Mucosa of descending colon (tissue), 3 donors: ENCODE measurements at regions not wholly inside any gene's neighbourhood (a gene's known extent, or its start where the extent isn't known, plus 50 kb on each side); places are given as distances from the start of the nearest gene placed in this dataset.

Experiments used
- ATAC-seq: fragments of 200-7000 bp; cut with Tn5 transposase; one replicate; pipeline ENCODE4 v1.9.1; 2020; ENCODE audit warnings: mild to moderate bottlenecking, moderate library complexity
- DNase-seq, 3 donors: peaks; one replicate each; pipeline ENCODE4 v3.0.0-alpha.2; 2020
- H3K36me3 ChIP-seq: fragments of 200-600 bp; one replicate; pipeline ENCODE4 v1.8.0; 2021; ENCODE audit warnings: low read depth, mild to moderate bottlenecking
- H3K4me1 ChIP-seq: fragments of 200-600 bp; one replicate; pipeline ENCODE4 v1.8.0; 2021; ENCODE audit warnings: low read depth, mild to moderate bottlenecking
- H3K4me3 ChIP-seq: fragments of 200-600 bp; one replicate; pipeline ENCODE4 v1.8.0; 2021; ENCODE audit warnings: mild to moderate bottlenecking
- H3K9me3 ChIP-seq: fragments of 200-600 bp; one replicate; pipeline ENCODE4 v1.8.0; 2021; ENCODE audit warnings: mild to moderate bottlenecking
- CTCF ChIP-seq: fragments of 200-600 bp; IDR thresholded peaks from one replicate; pipeline ENCODE4 v1.8.0; 2022; ENCODE audit warnings: antibody characterized with exemption, mild to moderate bottlenecking
- intact Hi-C, 2 donors: fragments of 100-400 bp; cut with DNase I in 1 of 2; cut with micrococcal nuclease in 1 of 2; formaldehyde crosslinking; loops; one replicate each; pipeline versions ENCODE4 v1.11.0 to v1.11.1; 2022; cut with DNase I, micrococcal nuclease
- donor health status: DM: no; HTN: no; CAD: no; lungs with moderate emphysema.
- donor health status: DM: no; HTN: no; CAD: no.
- donor health status: DM: no; HTN: yes; CAD: no.

- intact Hi-C loops: no loop called here
- no peaks in the 10 kb centered on the region for H3K36me3 ChIP-seq
- H3K4me1 ChIP-seq: no peaks in the 10 kb centered on the region
- ATAC-seq: no peak
- TF ChIP-seq CTCF: no peak
- H3K4me3 ChIP-seq: no peak overlapping the region
- no peak for DNase-seq
- H3K9me3 ChIP-seq: no peaks in the 10 kb centered on the region
Measured at GRCh38 chr2:128752691-128753263, 434.1 kb upstream of the HS6ST1 start.

DNA sequence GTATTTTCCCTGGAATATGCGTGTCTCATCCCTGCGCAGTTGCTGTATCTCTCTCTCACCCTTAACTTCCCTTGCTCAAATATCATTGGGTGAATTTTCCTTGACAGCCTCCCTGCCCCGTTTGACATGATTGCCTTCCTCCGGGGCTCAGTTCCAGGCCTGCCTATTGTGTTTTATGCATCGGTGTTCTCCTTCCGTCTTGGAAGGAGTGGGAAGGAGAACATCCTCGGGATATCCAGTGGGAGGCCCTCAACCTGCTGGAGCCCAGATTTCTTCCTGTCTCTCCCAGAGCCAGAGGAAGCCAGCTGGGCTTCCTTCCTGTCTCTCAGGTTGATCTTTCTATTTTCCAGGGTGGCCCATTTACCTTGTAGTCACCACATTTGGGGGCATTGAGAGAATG, 434.7 kb upstream of the HS6ST1 start:
- ATAC-seq: no peak
- Histone ChIP-seq H3K4me3 (no peak overlapping the region), H3K36me3 (no peaks in the 10 kb centered on the region), H3K4me1 (no peaks in the 10 kb centered on the region), H3K9me3 (no peaks in the 10 kb centered on the region)
- TF ChIP-seq CTCF: no peak
- intact Hi-C loops: no loop called here
- no peak for DNase-seq

DNA sequence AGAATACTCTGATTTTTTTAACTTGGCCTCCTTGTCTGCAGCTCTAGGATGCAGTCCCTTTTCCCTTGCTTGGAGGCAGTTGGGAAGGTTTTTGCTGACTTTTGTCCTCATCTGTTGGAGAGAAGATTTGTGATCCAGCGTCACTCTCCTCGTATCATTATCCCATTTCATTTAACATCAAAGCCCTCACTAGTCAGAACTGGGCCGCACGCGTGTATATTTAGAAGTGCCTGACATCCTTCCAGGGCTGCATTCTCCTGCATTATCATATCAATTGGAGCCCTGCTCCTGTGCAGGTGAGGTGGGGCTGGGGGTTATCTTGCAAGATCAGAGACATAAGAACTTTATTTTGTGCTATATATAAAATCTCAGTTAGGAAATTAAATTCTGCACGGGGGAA, 435.1 kb upstream of the HS6ST1 start:
- no peaks in the 10 kb centered on the region for H3K9me3 ChIP-seq
- ATAC-seq (no peak), DNase-seq (no peak)
- no peaks in the 10 kb centered on the region for H3K36me3 ChIP-seq
- intact Hi-C loops: no loop called here
- H3K4me3 ChIP-seq: no peak overlapping the region
- no peak for TF ChIP-seq CTCF
- H3K4me1 ChIP-seq: no peaks in the 10 kb centered on the region

DNA sequence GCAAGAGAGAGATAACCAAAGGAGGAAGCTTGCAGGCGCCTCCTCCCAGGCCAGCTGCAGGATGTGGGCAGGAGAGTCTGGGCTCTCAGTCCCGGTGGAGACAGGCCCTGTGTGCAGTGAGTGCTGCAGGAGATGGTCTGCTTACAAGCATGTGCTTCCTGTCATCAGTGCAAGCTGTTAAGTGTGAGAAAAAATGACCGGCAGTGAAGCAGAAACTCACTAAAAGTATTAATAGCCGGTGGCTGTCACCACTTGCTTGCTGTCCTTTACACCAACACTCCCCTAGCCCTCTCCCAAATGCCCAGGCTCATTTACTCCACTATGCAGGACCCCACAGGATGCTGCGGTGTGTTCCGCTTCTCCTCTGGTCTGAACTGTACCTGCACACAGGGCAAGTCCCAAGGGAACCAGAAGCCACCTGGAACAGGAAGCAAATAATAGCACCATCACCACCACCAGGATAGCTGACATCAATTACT, 435.6 kb upstream of the HS6ST1 start:
- TF ChIP-seq CTCF: no peak
- H3K9me3 ChIP-seq: no peaks in the 10 kb centered on the region
- DNase-seq: peak in 1 of 3 donors; percentile 17
- no peaks in the 10 kb centered on the region for H3K4me1 ChIP-seq
- H3K36me3 ChIP-seq: no peaks in the 10 kb centered on the region
- no peak overlapping the region for H3K4me3 ChIP-seq
- intact Hi-C loops: no loop called here
- peak; percentile 46 for ATAC-seq

GRCh38 chr2:128755695-128756364, 437.2 kb upstream of the HS6ST1 start:
- Histone ChIP-seq H3K4me1 (no peaks in the 10 kb centered on the region), H3K4me3 (no peak overlapping the region), H3K36me3 (no peaks in the 10 kb centered on the region), H3K9me3 (no peaks in the 10 kb centered on the region)
- intact Hi-C loops: no loop called here
- no peak for TF ChIP-seq CTCF
- ATAC-seq (no peak), DNase-seq (no peak)
